K562 (cell line): ENCODE measurements at regions not wholly inside any gene's neighbourhood (a gene's known extent, or its start where the extent isn't known, plus 50 kb on each side); places are given as distances from the start of the nearest gene placed in this dataset.

ENCODE experiments used
- ATAC-seq: fragments of 200-7000 bp; cut with Tn5 transposase; 3 replicates; pipeline ENCODE4 v1.9.1; 2020; ENCODE audit warnings: moderate library complexity
- BruUV-seq: library from RNA; stranded (reverse); fragments of 400-500 nt; replicated peaks from 2 replicates; lab custom pipeline; 2021; lab: Mats Ljungman, UMichigan
- CTCF ChIA-PET: fragments of 300-600 bp; formaldehyde crosslinking; extraction: SDS; loops from one replicate; lab custom pipeline; 2021; ENCODE audit warnings: low intra/inter-chr PET ratio; lab: Yijun Ruan, JAX
- POLR2A ChIA-PET: fragments of 300-600, 350-650 bp; sonication (Branson Sonifier 250); formaldehyde crosslinking; extraction: SDS; loops from one replicate; lab custom pipeline; 2021; ENCODE audit warnings: antibody characterized with exemption, inconsistent platforms; lab: Yijun Ruan, JAX
- DNase-seq, 4 experiments: peaks; one replicate each; pipeline versions ENCODE4 v3.0.0 to v3.0.0-alpha.2; 2011 to 2018; ENCODE audit warnings: low spot score in 3 of 4, mixed read lengths in 3 of 4; ENCODE audit errors: extremely low read depth in 1 of 4
- FAIRE-seq: peaks from 2 replicates; lab custom pipeline; 2011; peaks lifted over from hg19 to GRCh38; lab: Jason Lieb, UNC
- H2AFZ ChIP-seq: 2 replicates; pipeline ENCODE4 v1.6.0; 2011; ENCODE audit warnings: low read depth, low read length, control low read depth, inconsistent platforms
- H3K27ac ChIP-seq: fragments of 200-600 bp; 3 replicates; pipeline ENCODE4 v1.8.0; 2011; ENCODE audit warnings: low read depth, mild to moderate bottlenecking, control low read depth, inconsistent platforms, low read length, moderate library complexity, mixed read lengths; ENCODE audit errors: extremely low read depth
- H3K27me3 ChIP-seq, 2 experiments: fragments of 300-600 bp in 1 of 2; 2 replicates in 1 of 2; 3 replicates in 1 of 2; pipeline versions ENCODE4 v1.6.0 to v1.8.0; 2011; ENCODE audit warnings: inconsistent platforms in 2 of 2, low read length in 2 of 2, mild to moderate bottlenecking in 1 of 2, mixed read lengths in 1 of 2, moderate library complexity in 1 of 2; ENCODE audit not compliant: control insufficient read depth in 2 of 2, insufficient read depth in 2 of 2
- H3K36me3 ChIP-seq: fragments of 300-600 bp; 3 replicates; pipeline ENCODE4 v1.8.0; 2011; ENCODE audit warnings: mild to moderate bottlenecking, low read length, inconsistent platforms; ENCODE audit not compliant: control insufficient read depth, insufficient read depth
- H3K4me1 ChIP-seq, 2 experiments: fragments of 200-600 bp in 1 of 2; replicated peaks in 1 of 2; 2 replicates in 1 of 2; 3 replicates in 1 of 2; pipeline versions ENCODE4 v1.5.1 to v1.8.0; 2011; ENCODE audit warnings: inconsistent platforms in 2 of 2, low read length in 2 of 2, mild to moderate bottlenecking in 1 of 2, mixed read lengths in 1 of 2, moderate library complexity in 1 of 2; ENCODE audit not compliant: control insufficient read depth in 2 of 2, insufficient read depth in 2 of 2
- H3K4me2 ChIP-seq: 2 replicates; pipeline ENCODE4 v1.6.1; 2011; ENCODE audit warnings: low read length, control low read depth, inconsistent platforms, mixed read lengths; ENCODE audit not compliant: insufficient read depth
- H3K4me3 ChIP-seq: fragments of 200-600 bp; sonication (generic), shearing (Covaris generic); 2 replicates; pipeline ENCODE4 v1.5.1; 2016; ENCODE audit warnings: control low read depth, inconsistent platforms
- H3K79me2 ChIP-seq: fragments of 200-600 bp; 3 replicates; pipeline ENCODE4 v1.8.0; 2011; ENCODE audit warnings: low read length, inconsistent platforms; ENCODE audit not compliant: control insufficient read depth, insufficient read depth
- H3K9ac ChIP-seq, 2 experiments: 2 replicates each; pipeline versions ENCODE4 v1.6.0 to v1.6.1; 2011; ENCODE audit warnings: low read depth in 2 of 2, low read length in 2 of 2, control low read depth in 1 of 2, inconsistent platforms in 1 of 2, mild to moderate bottlenecking in 1 of 2, mixed read lengths in 1 of 2; ENCODE audit not compliant: insufficient read depth in 1 of 2
- H3K9me1 ChIP-seq: one replicate; pipeline ENCODE4 v1.6.0; 2011; ENCODE audit warnings: inconsistent platforms, mild to moderate bottlenecking, low read length, moderate library complexity; ENCODE audit not compliant: control insufficient read depth, insufficient read depth
- H3K9me3 ChIP-seq: replicated peaks from 2 replicates; pipeline ENCODE4 v1.5.1; 2011; ENCODE audit warnings: low read depth, low read length, inconsistent platforms; ENCODE audit not compliant: control insufficient read depth, insufficient read depth
- H4K20me1 ChIP-seq: replicated peaks from 2 replicates; pipeline ENCODE4 v1.6.1; 2011; ENCODE audit warnings: low read length, inconsistent platforms, mixed read lengths; ENCODE audit not compliant: control insufficient read depth, insufficient read depth
- C11orf30 ChIP-seq: fragments of 450-650 bp; IDR thresholded peaks from 2 replicates; pipeline ENCODE4 v1.6.1; 2016; ENCODE audit warnings: low read depth, mild to moderate bottlenecking
- CBFA2T2 ChIP-seq: fragments of 450-650 bp; conservative IDR thresholded peaks from 2 replicates; pipeline ENCODE4 v1.6.1; 2017; ENCODE audit warnings: mild to moderate bottlenecking
- CBX1 ChIP-seq: sonication (generic); IDR thresholded peaks from 2 replicates; pipeline ENCODE4 v1.6.1; 2016; ENCODE audit warnings: antibody characterized with exemption, low read depth, mild to moderate bottlenecking
- CCAR2 ChIP-seq: fragments of 200-400 bp; formaldehyde crosslinking; IDR thresholded peaks from 2 replicates; pipeline ENCODE4 v1.6.1; 2017; ENCODE audit warnings: mild to moderate bottlenecking, low read depth, low read length
- FOXA3 ChIP-seq, 2 experiments: fragments of 450-650 bp in 1 of 2; sonication (generic) in 1 of 2; formaldehyde crosslinking; IDR thresholded peaks in 1 of 2; conservative IDR thresholded peaks in 1 of 2; 2 replicates each; pipeline versions ENCODE4 v1.4.0 to v1.8.0; 2020 to 2022; ENCODE audit warnings: mild to moderate bottlenecking in 2 of 2, missing genetic modification reagents in 1 of 2
- KAT7 ChIP-seq: sonication (generic); formaldehyde crosslinking; IDR thresholded peaks from 2 replicates; pipeline ENCODE4 v1.8.0; 2022; ENCODE audit warnings: missing genetic modification reagents, mild to moderate bottlenecking, borderline replicate concordance
- SMARCC2 ChIP-seq: fragments of 450-650 bp; IDR thresholded peaks from 2 replicates; pipeline ENCODE4 v1.6.1; 2017; ENCODE audit warnings: antibody characterized with exemption, moderate library complexity, mild to moderate bottlenecking, low read depth
- TBL1XR1 ChIP-seq, 2 experiments: IDR thresholded peaks; 2 replicates each; pipeline ENCODE4 v1.6.1; 2012; ENCODE audit warnings: improper control_type of control experiment in 2 of 2, low read length in 2 of 2, mild to moderate bottlenecking in 1 of 2
- TEAD4 ChIP-seq, 2 experiments: sonication (generic) in 1 of 2; formaldehyde crosslinking in 1 of 2; IDR thresholded peaks; 2 replicates each; pipeline versions ENCODE4 v1.6.1 to v1.8.0; 2012 to 2022; ENCODE audit warnings: borderline replicate concordance in 1 of 2, inconsistent platforms in 1 of 2, low read length in 1 of 2, mild to moderate bottlenecking in 1 of 2, missing genetic modification reagents in 1 of 2
- TGIF2 ChIP-seq: sonication (generic); formaldehyde crosslinking; IDR thresholded peaks from 2 replicates; pipeline ENCODE4 v1.8.1; 2022; ENCODE audit warnings: mild to moderate bottlenecking, missing genetic modification reagents, moderate library complexity
- ZNF23 ChIP-seq: fragments of 250-450 bp; sonication (Bioruptor Pico); IDR thresholded peaks from 2 replicates; pipeline ENCODE4 v1.4.0; 2020; ENCODE audit warnings: mild to moderate bottlenecking
- ZNF583 ChIP-seq: fragments of 250-450 bp; sonication (Bioruptor Pico); IDR thresholded peaks from 2 replicates; pipeline ENCODE4 v1.4.0; 2020
- WGBS: fragments of 100-300 bp; shearing (Covaris generic); methylation state at CpG from one replicate; pipeline ENCODE4 v1.1.6; 2016; ENCODE audit warnings: low coverage, mixed read lengths; ENCODE audit not compliant: insufficient coverage; ENCODE audit errors: missing lambda C conversion rate; 5-methylcytosine and 5-hydroxymethylcytosine counted together
- in situ Hi-C: fragments of 300-500 bp; cut with MboI; formaldehyde crosslinking; loops from 4 replicates; pipeline ENCODE4 v1.15.0; 2018; ENCODE audit warnings: inconsistent platforms, mixed read lengths
- intact Hi-C: fragments of 100-400 bp; cut with micrococcal nuclease; formaldehyde crosslinking; loops from 2 replicates; pipeline ENCODE4 v1.14.2; 2022
- TF ChIP-seq, protein P1 (sequence below): fragments of 250-450 bp; sonication (Bioruptor Pico); IDR thresholded peaks from 2 replicates; pipeline ENCODE4 v1.6.1; 2021; ENCODE audit warnings: mild to moderate bottlenecking
- TF ChIP-seq, protein P2 (sequence below): fragments of 250-450 bp; sonication (Bioruptor Pico); IDR thresholded peaks from 2 replicates; pipeline ENCODE4 v1.5.0; 2021
- TF ChIP-seq, protein P3 (sequence below): sonication (generic); formaldehyde crosslinking; IDR thresholded peaks from 2 replicates; pipeline ENCODE4 v1.8.0; 2022; ENCODE audit warnings: missing genetic modification reagents, mild to moderate bottlenecking, borderline replicate concordance

- no peaks in the 10 kb centered on the region for H4K20me1 ChIP-seq
- ATAC-seq (no peak), FAIRE-seq (no peak), DNase-seq (no peak)
- peaks cover 0 to 18% of the 10 kb centered on the region in 2 experiments; a peak in 2 of 5 replicates for H3K27me3 ChIP-seq
- H3K4me2 ChIP-seq = no peak overlapping the region
- no peak overlapping the region for H3K9ac ChIP-seq
- H3K9me1 ChIP-seq = no peaks in the 10 kb centered on the region
- CTCF ChIA-PET = no interaction called here
- H2AFZ ChIP-seq = no peak overlapping the region
- H3K4me1 ChIP-seq = no peaks in the 10 kb centered on the region
- POLR2A ChIA-PET = interaction anchor here (0.7 kb wide), 1 partner anchor 9 kb away, joined by 4 read pairs; no protein-coding TSS in a partner anchor
- no peak overlapping the region for H3K27ac ChIP-seq
- intact Hi-C loops (no loop called here), in situ Hi-C loops (no loop called here)
- WGBS = 6% methylated on average over 7 of the region's 8 CpGs
- H3K9me3 ChIP-seq = no peaks in the 10 kb centered on the region
- TF ChIP-seq, protein P1, sequence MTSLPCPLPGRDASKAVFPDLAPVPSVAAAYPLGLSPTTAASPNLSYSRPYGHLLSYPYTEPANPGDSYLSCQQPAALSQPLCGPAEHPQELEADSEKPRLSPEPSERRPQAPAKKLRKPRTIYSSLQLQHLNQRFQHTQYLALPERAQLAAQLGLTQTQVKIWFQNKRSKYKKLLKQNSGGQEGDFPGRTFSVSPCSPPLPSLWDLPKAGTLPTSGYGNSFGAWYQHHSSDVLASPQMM (CRISPR knock-in tag) = no peak
- TF ChIP-seq TGIF2 (CRISPR knock-in tag) (no peak), CBFA2T2 (no peak), TEAD4 (IDR thresholded peaks at IDR 0.05; ENCODE audit: low read length) (no peak), TEAD4 (CRISPR knock-in tag; IDR thresholded peaks at IDR 0.05; ENCODE audit: borderline replicate concordance) (no peak), C11orf30 (no peak), ZNF583 (CRISPR knock-in tag) (no peak), ZNF23 (no peak), FOXA3 (CRISPR knock-in tag; conservative IDR thresholded peaks at IDR 0.05 in 1 of 2, IDR thresholded peaks at IDR 0.05 in 1 of 2) (no peak), TBL1XR1 (IDR thresholded peaks at IDR 0.05; ENCODE audit: low read length in 2 of 2) (no peak), CCAR2 (no peak), CBX1 (no peak), KAT7 (CRISPR knock-in tag) (no peak), SMARCC2 (no peak)
- TF ChIP-seq, protein P2, sequence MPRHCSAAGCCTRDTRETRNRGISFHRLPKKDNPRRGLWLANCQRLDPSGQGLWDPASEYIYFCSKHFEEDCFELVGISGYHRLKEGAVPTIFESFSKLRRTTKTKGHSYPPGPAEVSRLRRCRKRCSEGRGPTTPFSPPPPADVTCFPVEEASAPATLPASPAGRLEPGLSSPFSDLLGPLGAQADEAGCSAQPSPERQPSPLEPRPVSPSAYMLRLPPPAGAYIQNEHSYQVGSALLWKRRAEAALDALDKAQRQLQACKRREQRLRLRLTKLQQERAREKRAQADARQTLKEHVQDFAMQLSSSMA (CRISPR knock-in tag) = no peak
- TF ChIP-seq, protein P3, sequence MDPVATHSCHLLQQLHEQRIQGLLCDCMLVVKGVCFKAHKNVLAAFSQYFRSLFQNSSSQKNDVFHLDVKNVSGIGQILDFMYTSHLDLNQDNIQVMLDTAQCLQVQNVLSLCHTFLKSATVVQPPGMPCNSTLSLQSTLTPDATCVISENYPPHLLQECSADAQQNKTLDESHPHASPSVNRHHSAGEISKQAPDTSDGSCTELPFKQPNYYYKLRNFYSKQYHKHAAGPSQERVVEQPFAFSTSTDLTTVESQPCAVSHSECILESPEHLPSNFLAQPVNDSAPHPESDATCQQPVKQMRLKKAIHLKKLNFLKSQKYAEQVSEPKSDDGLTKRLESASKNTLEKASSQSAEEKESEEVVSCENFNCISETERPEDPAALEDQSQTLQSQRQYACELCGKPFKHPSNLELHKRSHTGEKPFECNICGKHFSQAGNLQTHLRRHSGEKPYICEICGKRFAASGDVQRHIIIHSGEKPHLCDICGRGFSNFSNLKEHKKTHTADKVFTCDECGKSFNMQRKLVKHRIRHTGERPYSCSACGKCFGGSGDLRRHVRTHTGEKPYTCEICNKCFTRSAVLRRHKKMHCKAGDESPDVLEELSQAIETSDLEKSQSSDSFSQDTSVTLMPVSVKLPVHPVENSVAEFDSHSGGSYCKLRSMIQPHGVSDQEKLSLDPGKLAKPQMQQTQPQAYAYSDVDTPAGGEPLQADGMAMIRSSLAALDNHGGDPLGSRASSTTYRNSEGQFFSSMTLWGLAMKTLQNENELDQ (CRISPR knock-in tag) = no peak
- H3K36me3 ChIP-seq = no peaks in the 10 kb centered on the region
- BruUV-seq = no TSS peak
- H3K4me3 ChIP-seq = no peak overlapping the region
- H3K79me2 ChIP-seq = no peaks in the 10 kb centered on the region
Measured at GRCh38 chr2:200252265-200253067, 54.0 kb upstream of the SPATS2L start.
